ENCODE measurements at regions not wholly inside any gene's neighbourhood (a gene's known extent, or its start where the extent isn't known, plus 50 kb on each side); places are given as distances from the start of the nearest gene placed in this dataset.

- POLR2A ChIA-PET (ENCODE audit: partially characterized antibody), result no interaction called here
- Histone ChIP-seq H2BK120ac (replicated peaks; ENCODE audit: low read depth, low read length) (no peak overlapping the region), H2BK20ac (ENCODE audit: low read length) (no peak overlapping the region), H3K18ac (ENCODE audit: extremely low read depth, low read length) (no peak overlapping the region), H2AK5ac (ENCODE audit: low read depth, low read length) (no peak overlapping the region), H3K36me3 (ENCODE audit: control insufficient read depth in 2 of 4, insufficient read depth in 4 of 4, low read length in 3 of 4) (no peaks in the 10 kb centered on the region), H4K91ac (replicated peaks; ENCODE audit: insufficient read length, low read length) (no peak overlapping the region), H2BK12ac (ENCODE audit: low read depth, low read length) (no peak overlapping the region), H3K14ac (ENCODE audit: insufficient read length) (no peak overlapping the region), H3K4me1 (replicated peaks in 1 of 4; ENCODE audit: control insufficient read depth in 3 of 4, insufficient read depth in 4 of 4, low read length in 3 of 4) (no peaks in the 10 kb centered on the region), H2AFZ (ENCODE audit: low read length) (no peak overlapping the region), H4K8ac (ENCODE audit: extremely low read depth, insufficient read depth, low read length) (no peak overlapping the region), H3K79me1 (ENCODE audit: low read depth, low read length) (no peaks in the 10 kb centered on the region), H2BK15ac (ENCODE audit: low read length) (no peak overlapping the region), H3K27me3 (replicated peaks in 1 of 4; ENCODE audit: control insufficient read depth in 3 of 4, extremely low read depth in 1 of 4, insufficient read depth in 3 of 4, low read length in 3 of 4) (no peaks in the 10 kb centered on the region), H3K56ac (replicated peaks; ENCODE audit: insufficient read length, low read depth, low read length) (no peak overlapping the region), H4K5ac (ENCODE audit: insufficient read length, low read depth, low read length) (no peak overlapping the region), H4K20me1 (replicated peaks in 1 of 2; ENCODE audit: control insufficient read depth in 1 of 2, insufficient read depth in 2 of 2, low read length in 2 of 2) (no peaks in the 10 kb centered on the region), H3K4ac (replicated peaks; ENCODE audit: insufficient read length, low read depth, low read length) (no peak overlapping the region), H2BK5ac (ENCODE audit: low read depth, low read length) (no peak overlapping the region), H3K23me2 (ENCODE audit: low read depth, low read length) (no peaks in the 10 kb centered on the region), H3K27ac (ENCODE audit: low read depth, low read length) (no peak overlapping the region), H3K9me3 (ENCODE audit: insufficient read depth in 2 of 2, low read depth in 1 of 2, low read length in 1 of 2) (no peaks in the 10 kb centered on the region), H3K79me2 (ENCODE audit: control insufficient read depth in 1 of 2, insufficient read depth in 2 of 2, low read length in 2 of 2) (no peaks in the 10 kb centered on the region), H3K23ac (ENCODE audit: insufficient read length) (no peak overlapping the region), H3K4me3 (ENCODE audit: extremely low read depth in 1 of 4, insufficient read depth in 2 of 4, low read depth in 3 of 4, low read length in 4 of 4) (no peak overlapping the region), H3K9ac (replicated peaks in 1 of 4; ENCODE audit: extremely low read depth in 1 of 4, low read depth in 3 of 4, low read length in 3 of 4) (no peak overlapping the region), H3K4me2 (ENCODE audit: insufficient read depth in 1 of 2, low read depth in 2 of 2, low read length in 2 of 2) (no peak overlapping the region)
- 87% methylated on average over 9 of the region's 9 CpGs; no CpG with 5 or more reads in 1 of the 2 experiments for WGBS, 2 experiments (ENCODE audit: extremely low coverage in 1 of 2, insufficient coverage in 1 of 2, insufficient read length in 1 of 2, insufficient replicate concordance in 2 of 2, low coverage in 1 of 2, low lambda C conversion rate in 2 of 2, missing lambda C conversion rate in 1 of 2)
- CTCF ChIA-PET (ENCODE audit: partially characterized antibody), result interaction anchor here (1.2 to 8.1 kb wide), 11 partner anchors 10 to 379 kb away, joined by 3 to 115 read pairs (median 27); partner anchors contain the start of gene CYP26B1
- no peak for FAIRE-seq
- no peak for DNase-seq (ENCODE audit: low read depth in 1 of 2, low spot score in 2 of 2)
- no peak for TF ChIP-seq JUND (IDR thresholded peaks at IDR 0.05; ENCODE audit: low read length)
- TF ChIP-seq RAD21 (IDR thresholded peaks at IDR 0.05 in 1 of 2, conservative IDR thresholded peaks at IDR 0.05 in 1 of 2; ENCODE audit: low read depth in 2 of 2, low read length in 2 of 2), result no peak
- TF ChIP-seq PHF8 (conservative IDR thresholded peaks at IDR 0.05; ENCODE audit: low read depth, low read length), result no peak
- TF ChIP-seq MAFK (IDR thresholded peaks at IDR 0.05; ENCODE audit: low read depth, low read length), result no peak
- TF ChIP-seq EP300 (IDR thresholded peaks at IDR 0.05; ENCODE audit: borderline replicate concordance in 1 of 2, low read depth in 2 of 2, low read length in 2 of 2), result no peak
- no peak for TF ChIP-seq BACH1 (IDR thresholded peaks at IDR 0.05; ENCODE audit: low read length)
- no peak for TF ChIP-seq SAP30 (IDR thresholded peaks at IDR 0.05; ENCODE audit: insufficient read depth, insufficient replicate concordance, low read length)
- TF ChIP-seq POU5F1 (IDR thresholded peaks at IDR 0.05; ENCODE audit: low read depth, low read length), result no peak
- no peak for TF ChIP-seq EGR1 (IDR thresholded peaks at IDR 0.05; ENCODE audit: borderline replicate concordance, low read depth, low read length)
- TF ChIP-seq SP2 (IDR thresholded peaks at IDR 0.05; ENCODE audit: low read length), result no peak
- no peak for TF ChIP-seq KDM1A (IDR thresholded peaks at IDR 0.05; ENCODE audit: borderline replicate concordance, low read length)
- TF ChIP-seq, protein P1, sequence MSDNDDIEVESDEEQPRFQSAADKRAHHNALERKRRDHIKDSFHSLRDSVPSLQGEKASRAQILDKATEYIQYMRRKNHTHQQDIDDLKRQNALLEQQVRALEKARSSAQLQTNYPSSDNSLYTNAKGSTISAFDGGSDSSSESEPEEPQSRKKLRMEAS (IDR thresholded peaks at IDR 0.05), result no peak
- no peak for TF ChIP-seq CBX5 (IDR thresholded peaks at IDR 0.05; ENCODE audit: low read depth, low read length)
- no peak for TF ChIP-seq HDAC2 (IDR thresholded peaks at IDR 0.05; ENCODE audit: borderline replicate concordance in 1 of 2, low read depth in 2 of 2, low read length in 2 of 2)
- no peak for TF ChIP-seq TAF1 (IDR thresholded peaks at IDR 0.05; ENCODE audit: low read depth, low read length)
These were observed 221.6 kb downstream of the CYP26B1 start for GRCh38 chr2:71926089-71926447.
